OCI-LY7 (cell line): ENCODE measurements at regions not wholly inside any gene's neighbourhood (a gene's known extent, or its start where the extent isn't known, plus 50 kb on each side); places are given as distances from the start of the nearest gene placed in this dataset.

Experiments used
- CTCF ChIP-seq: fragments of 200-600 bp; sonication (generic); conservative IDR thresholded peaks from 2 replicates; pipeline ENCODE4 v1.5.1; 2014; ENCODE audit warnings: mild to moderate bottlenecking, antibody characterized with exemption, low read length, moderate library complexity, mixed read lengths
- EZH2phosphoT487 ChIP-seq: fragments of 200-600 bp; sonication (generic); IDR thresholded peaks from 2 replicates; pipeline ENCODE4 v1.6.1; 2018; ENCODE audit warnings: low read depth, borderline replicate concordance, mild to moderate bottlenecking, mixed run types, antibody characterized with exemption, low read length, moderate library complexity, mixed read lengths

- no peak for TF ChIP-seq CTCF
- no peak for TF ChIP-seq EZH2phosphoT487
Observed at GRCh38 chrX:42106556-42106955, 183.2 kb upstream of the CASK start.
